GM19463 (cell line): ENCODE measurements at regions not wholly inside any gene's neighbourhood (a gene's known extent, or its start where the extent isn't known, plus 50 kb on each side); places are given as distances from the start of the nearest gene placed in this dataset.
"Not testable (repeated sequence)": the region's sequence is repeated elsewhere in the genome, so short reads cannot be mapped to it uniquely, and the experiment has no call there.

Source experiments
- ATAC-seq: cut with Tn5 transposase; IDR thresholded peaks from one replicate; pipeline ENCODE4 v1.9.1; 2021; ENCODE audit warnings: mild to moderate bottlenecking, moderate library complexity; ENCODE audit not compliant: unreplicated experiment

GRCh38 chr2:105502625-105503334 lies 103.9 kb upstream of the FHL2 start:
- no peak for ATAC-seq

GRCh38 chr2:105498281-105498846 lies 99.5 kb upstream of the FHL2 start:
- ATAC-seq, result no peak

- no peak for ATAC-seq
Measured at GRCh38 chr2:105497094-105497493, 98.2 kb upstream of the FHL2 start.

DNA sequence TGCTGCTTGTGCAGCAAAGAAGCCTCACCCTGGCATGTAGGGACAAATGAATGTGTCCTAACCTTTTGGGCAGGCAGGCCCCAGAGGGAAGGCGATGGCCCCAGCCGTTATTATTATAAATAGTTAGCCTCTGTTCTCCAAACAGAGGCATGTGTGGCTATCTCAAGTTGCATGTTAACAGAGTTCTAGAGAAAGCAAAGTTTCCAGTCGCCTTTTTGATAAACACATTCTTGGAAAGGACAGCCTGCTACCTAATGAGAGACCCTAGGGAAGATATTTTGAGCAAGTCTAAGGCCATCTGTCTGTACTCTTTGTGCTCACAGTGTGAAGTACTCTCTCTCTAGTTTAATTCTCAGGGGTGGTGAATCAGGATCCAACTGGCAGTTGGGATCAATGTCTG lies 97.4 kb upstream of the FHL2 start:
- no peak for ATAC-seq

DNA sequence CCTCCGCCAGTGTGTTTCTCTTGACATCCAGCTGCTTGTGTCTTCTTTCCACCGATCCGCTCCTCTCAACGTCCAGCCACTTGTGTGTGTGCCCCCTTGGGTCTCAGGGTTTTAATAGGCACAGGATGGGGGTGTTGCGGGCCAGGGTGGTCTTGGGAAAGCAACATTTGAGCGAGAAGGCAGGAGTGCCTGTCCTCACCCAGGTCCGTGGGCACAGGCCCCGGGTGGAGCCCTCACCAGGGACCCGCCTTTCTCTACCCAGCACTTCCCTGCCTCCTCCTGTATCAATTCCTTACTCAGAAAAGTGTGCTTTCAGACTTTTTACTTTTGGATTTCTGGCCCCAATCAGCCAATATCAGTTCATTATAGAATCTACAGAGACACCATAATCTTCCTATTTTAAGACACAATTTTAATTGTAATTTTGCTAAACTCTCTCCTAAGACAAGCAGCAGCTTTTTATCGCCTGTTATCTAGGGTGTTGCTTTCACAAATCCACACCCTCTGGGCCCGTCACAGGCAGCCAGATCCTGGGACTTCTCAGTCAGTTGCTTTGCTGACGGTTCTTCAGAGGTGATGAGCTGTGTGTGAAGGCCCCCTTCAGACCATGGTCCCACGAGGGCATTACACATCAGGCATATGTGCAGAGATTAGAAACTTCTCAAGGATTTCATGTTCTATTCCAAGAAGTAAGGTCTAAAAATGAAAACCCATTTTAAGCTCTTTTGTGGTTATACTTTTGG lies 96.0 kb upstream of the FHL2 start:
- no peak for ATAC-seq

DNA sequence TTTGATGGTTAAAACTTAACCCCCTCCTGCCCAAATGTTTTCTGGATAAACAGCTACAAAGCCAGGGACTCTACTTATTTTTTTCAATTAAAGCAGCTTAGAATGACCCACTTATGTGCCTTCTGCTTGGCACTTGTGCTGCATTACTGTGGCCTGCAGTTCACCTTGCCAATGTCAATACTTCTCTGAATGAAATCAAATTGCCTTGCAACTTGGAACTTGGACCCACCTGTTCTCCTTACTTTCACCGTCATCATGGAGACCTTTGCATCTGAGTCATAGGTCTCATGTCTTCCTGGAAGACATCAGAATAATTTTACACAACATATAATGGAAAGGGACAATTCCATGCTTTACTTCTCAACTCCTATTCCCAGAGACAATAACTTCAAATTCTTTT lies 92.1 kb upstream of the FHL2 start:
- ATAC-seq, result no peak

DNA sequence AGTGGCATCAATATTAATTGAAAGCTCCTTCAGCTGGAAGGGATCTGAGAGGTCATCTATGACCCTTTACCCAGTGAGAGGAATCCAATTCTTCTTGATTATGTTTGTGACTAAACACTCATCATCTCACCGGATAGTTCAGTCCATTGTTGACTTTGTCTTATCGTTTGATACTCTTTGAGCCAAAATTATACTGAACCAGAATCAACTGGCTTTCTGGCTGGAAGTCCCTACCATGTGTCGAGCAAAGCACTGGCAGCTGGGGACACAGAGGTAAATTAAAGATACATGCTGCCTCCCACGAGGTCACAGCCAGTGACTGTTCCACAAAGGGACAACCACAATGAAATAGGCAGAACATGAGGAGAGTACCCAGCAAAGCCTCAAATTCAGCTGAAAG lies 91.4 kb upstream of the FHL2 start:
- ATAC-seq, result no peak

DNA sequence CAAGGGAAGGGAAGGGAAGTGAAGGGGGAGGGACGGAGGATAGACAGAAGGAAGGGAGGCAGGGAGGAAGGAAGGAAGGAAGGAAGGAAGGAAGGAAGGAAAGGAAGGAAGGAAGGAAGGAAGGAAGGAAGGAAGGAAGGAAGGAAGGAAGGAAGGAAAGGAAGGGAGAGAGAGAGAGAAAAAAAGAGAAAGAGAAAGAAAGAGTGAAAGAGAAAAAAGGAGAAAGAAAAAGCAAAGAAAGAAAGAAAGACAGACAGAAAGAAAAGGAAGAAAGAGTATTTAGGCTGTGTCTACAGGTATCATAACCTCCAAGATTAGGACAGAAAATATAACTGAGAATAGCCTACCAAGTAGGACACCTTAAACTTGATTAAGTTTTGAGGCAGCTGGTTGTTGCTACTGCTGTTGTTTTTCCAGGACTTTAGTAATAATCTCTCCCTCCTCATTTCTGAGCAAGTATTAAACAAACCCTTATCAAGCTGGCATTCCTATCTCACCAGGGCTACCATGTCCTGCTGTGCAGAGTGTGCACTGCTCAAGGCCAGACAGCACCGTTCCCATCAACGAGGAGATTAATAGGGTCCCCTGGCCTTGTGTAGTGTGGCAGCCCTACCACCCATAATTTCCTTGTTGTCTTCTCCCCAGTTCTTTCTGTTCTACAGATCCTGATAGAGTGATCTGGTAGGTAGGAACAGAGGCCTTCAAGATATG lies 90.5 kb upstream of the FHL2 start:
- no peak for ATAC-seq

- ATAC-seq, result no peak
Measured at GRCh38 chr2:105488285-105488684, 89.4 kb upstream of the FHL2 start.

- ATAC-seq, result no peak
Measured at GRCh38 chr2:105487142-105488069, 88.6 kb upstream of the FHL2 start.

- ATAC-seq, result no peak
Measured at GRCh38 chr2:105486762-105487141, 87.9 kb upstream of the FHL2 start.

DNA sequence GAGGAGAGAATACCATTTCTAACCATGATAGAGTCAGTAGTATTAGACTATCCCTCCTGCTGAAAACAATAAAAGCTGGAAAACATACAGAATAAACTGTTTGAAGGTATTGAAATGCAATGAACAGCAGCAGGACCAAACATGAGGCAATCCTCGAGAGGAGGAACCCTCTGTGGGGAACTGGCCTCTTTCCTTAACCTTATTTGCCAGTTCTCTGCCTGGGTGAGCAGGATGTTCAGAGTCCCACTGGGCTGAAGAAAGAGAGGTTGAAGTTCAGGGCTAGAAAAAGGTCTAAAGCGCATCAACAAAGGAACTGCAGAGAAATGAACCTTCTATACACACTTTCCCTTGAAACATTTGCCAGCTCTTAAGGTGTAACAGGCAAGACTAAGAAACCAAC lies 79.8 kb upstream of the FHL2 start:
- no peak for ATAC-seq

- ATAC-seq, result not testable (repeated sequence)
Measured at GRCh38 chr2:105477050-105477620, 78.3 kb upstream of the FHL2 start.

- no peak for ATAC-seq
Measured at GRCh38 chr2:105473011-105473410, 74.2 kb upstream of the FHL2 start.

GRCh38 chr2:105470979-105471378 lies 72.1 kb upstream of the FHL2 start:
- no peak for ATAC-seq

GRCh38 chr2:105469781-105470180 lies 70.9 kb upstream of the FHL2 start:
- ATAC-seq, result no peak

DNA sequence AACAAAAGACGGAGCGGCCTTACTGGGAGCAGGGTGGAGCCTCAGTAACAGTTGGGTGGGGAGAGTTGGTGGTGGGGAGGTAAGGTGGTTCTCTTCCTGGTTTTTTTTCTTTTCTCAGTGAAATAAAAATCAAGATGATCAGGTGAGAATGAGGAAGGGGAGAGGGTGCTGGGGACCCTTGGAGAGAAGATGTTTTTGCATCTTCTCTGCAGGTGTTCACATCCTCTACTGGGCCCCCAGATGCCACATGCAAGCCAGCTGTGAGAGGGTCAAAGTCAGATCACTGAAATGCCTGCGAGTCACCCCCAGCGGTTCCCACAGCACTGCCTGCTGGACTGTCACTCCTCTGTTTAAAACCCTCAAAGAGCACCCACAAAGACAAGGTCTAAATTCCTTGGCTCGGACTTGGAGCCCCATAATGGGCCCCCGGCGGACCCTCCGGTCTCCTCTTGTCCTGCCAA lies 69.8 kb upstream of the FHL2 start:
- no peak for ATAC-seq

DNA sequence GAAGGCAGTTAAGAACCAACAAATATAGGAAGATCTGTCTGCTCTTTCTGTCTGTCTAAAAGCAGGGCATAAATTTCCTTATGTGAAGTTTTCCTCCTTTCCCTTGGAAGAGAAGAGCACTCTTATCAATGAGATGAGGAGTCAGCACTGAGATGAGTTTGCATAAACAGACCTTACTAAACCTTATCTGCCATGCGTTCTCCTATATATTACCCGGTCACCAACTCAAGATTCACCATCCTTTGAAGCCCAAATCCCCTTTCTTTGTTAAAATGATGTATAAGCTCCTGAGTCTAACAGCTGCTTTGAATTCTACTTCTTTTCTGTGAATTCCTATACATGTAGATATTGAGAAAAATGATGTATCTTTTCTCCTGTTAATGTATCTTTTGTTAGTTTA lies 65.5 kb upstream of the FHL2 start:
- ATAC-seq, result no peak

- ATAC-seq, result no peak
Measured at GRCh38 chr2:105460048-105460732, 61.3 kb upstream of the FHL2 start.

- no peak for ATAC-seq
Measured at GRCh38 chr2:105458076-105458475, 59.2 kb upstream of the FHL2 start.
